ENCODE measurements at regions not wholly inside any gene's neighbourhood (a gene's known extent, or its start where the extent isn't known, plus 50 kb on each side); places are given as distances from the start of the nearest gene placed in this dataset.

- Histone ChIP-seq H4K5ac (ENCODE audit: low read depth, low read length) (no peak overlapping the region), H3K4me2 (ENCODE audit: low read depth, low read length) (no peak overlapping the region), H3K27ac (ENCODE audit: insufficient read depth, low read length) (no peak overlapping the region), H3K23ac (ENCODE audit: low read depth, low read length) (no peak overlapping the region), H3K79me1 (ENCODE audit: low read depth in 1 of 2, low read length in 2 of 2) (no peaks in the 10 kb centered on the region), H4K20me1 (ENCODE audit: insufficient read depth, low read length) (no peaks in the 10 kb centered on the region), H2AFZ (replicated peaks; ENCODE audit: low read length, poor library complexity) (no peak overlapping the region), H3K18ac (ENCODE audit: low read depth, low read length) (no peak overlapping the region), H2AK5ac (ENCODE audit: low read depth, low read length) (no peak overlapping the region), H3K4me1 (ENCODE audit: control insufficient read depth, insufficient read depth, low read length) (no peaks in the 10 kb centered on the region), H2BK15ac (ENCODE audit: low read depth, low read length) (no peak overlapping the region), H3K4me3 (ENCODE audit: insufficient read depth, low read depth, low read length) (no peak overlapping the region), H4K91ac (ENCODE audit: insufficient read depth, low read depth, low read length) (no peak overlapping the region), H3K36me3 (ENCODE audit: control insufficient read depth, insufficient read depth, low read length) (no peaks in the 10 kb centered on the region), H3K14ac (replicated peaks; ENCODE audit: low read depth, low read length) (no peak overlapping the region), H3K27me3 (ENCODE audit: control insufficient read depth, insufficient read depth, low read length) (no peaks in the 10 kb centered on the region), H3K56ac (ENCODE audit: extremely low read depth, insufficient read depth, low read length) (no peak overlapping the region), H2BK20ac (ENCODE audit: low read depth, low read length) (no peak overlapping the region), H2BK5ac (ENCODE audit: low read depth, low read length, poor library complexity, severe bottlenecking) (no peak overlapping the region), H2AK9ac (replicated peaks; ENCODE audit: low read depth, low read length, poor library complexity) (no peak overlapping the region), H3K9ac (ENCODE audit: low read depth, low read length) (no peak overlapping the region), H3K9me1 (ENCODE audit: insufficient read depth, low read length) (no peaks in the 10 kb centered on the region), H2BK120ac (ENCODE audit: low read depth, low read length) (no peak overlapping the region), H4K8ac (ENCODE audit: low read depth in 2 of 2, low read length in 2 of 2) (no peak overlapping the region), H3K9me3 (ENCODE audit: control insufficient read depth, insufficient read depth, low read length) (peaks cover 10% of the 10 kb centered on the region; the same call in 1 of the 2 replicates), H3K4ac (ENCODE audit: low read depth, low read length) (no peak overlapping the region)
- dilution Hi-C loops (cut with HindIII; ENCODE audit: low sequenced_read_pairs, unreplicated experiment) = no loop called here
- in situ Hi-C loops (cut with MboI; ENCODE audit: low sequenced_read_pairs) = no loop called here
- ChIA-PET CTCF (no interaction called here), POLR2A (ENCODE audit: unreplicated experiment) (no interaction called here)
- no peak for DNase-seq
- ATAC-seq (ENCODE audit: low read depth) = no peak
- TF ChIP-seq ELK1 (IDR thresholded peaks at IDR 0.05; ENCODE audit: borderline replicate concordance, low read depth, low read length) = no peak
- no peak for TF ChIP-seq MXI1 (IDR thresholded peaks at IDR 0.05; ENCODE audit: borderline replicate concordance, low read depth, low read length)
- no peak for TF ChIP-seq MAFK (IDR thresholded peaks at IDR 0.05; ENCODE audit: low read depth, low read length)
- no peak for TF ChIP-seq NFE2L2 (IDR thresholded peaks at IDR 0.05; ENCODE audit: low read depth, low read length)
- no peak for TF ChIP-seq RAD21 (IDR thresholded peaks at IDR 0.05; ENCODE audit: low read length)
- TF ChIP-seq POLR2A (IDR thresholded peaks at IDR 0.05; ENCODE audit: low read depth, low read length) = no peak
- no peak for TF ChIP-seq USF2 (IDR thresholded peaks at IDR 0.05; ENCODE audit: low read depth, low read length)
- no peak for TF ChIP-seq RCOR1 (IDR thresholded peaks at IDR 0.05; ENCODE audit: insufficient replicate concordance, low read length)
- no peak for TF ChIP-seq CHD1 (IDR thresholded peaks at IDR 0.05; ENCODE audit: low read depth, low read length)
- TF ChIP-seq CTCF (conservative IDR thresholded peaks at IDR 0.05; ENCODE audit: low read depth, low read length) = no peak
- TF ChIP-seq RFX5 (IDR thresholded peaks at IDR 0.05; ENCODE audit: low read depth, low read length) = no peak
- TF ChIP-seq FOS (IDR thresholded peaks at IDR 0.05; ENCODE audit: low read depth, low read length) = no peak
- TF ChIP-seq SMC3 (IDR thresholded peaks at IDR 0.05; ENCODE audit: low read depth, low read length) = no peak
- TF ChIP-seq CEBPB (IDR thresholded peaks at IDR 0.05; ENCODE audit: low read depth, low read length) = no peak
- TF ChIP-seq MAZ (IDR thresholded peaks at IDR 0.05; ENCODE audit: borderline replicate concordance, low read depth, low read length) = no peak
- TF ChIP-seq BHLHE40 (IDR thresholded peaks at IDR 0.05; ENCODE audit: low read depth, low read length) = no peak
- 50% methylated on average over 1 of the region's 2 CpGs; no CpG with 5 or more reads in 1 of the 2 experiments for WGBS, 2 experiments (ENCODE audit: extremely low coverage in 2 of 2, insufficient read length in 1 of 2)
- BruUV-seq (replicated peaks) = no TSS peak
- intact Hi-C loops (cut with micrococcal nuclease) = no loop called here
These were observed 625.3 kb upstream of the HS3ST1 start for GRCh38 chr4:12053966-12054365.
